Panc1 (cell line): ENCODE measurements at regions not wholly inside any gene's neighbourhood (a gene's known extent, or its start where the extent isn't known, plus 50 kb on each side); places are given as distances from the start of the nearest gene placed in this dataset.

Source experiments
- ATAC-seq: fragments of 200-7000 bp; cut with Tn5 transposase; 2 replicates; pipeline ENCODE4 v1.9.1; 2020; ENCODE audit warnings: mild to moderate bottlenecking, moderate library complexity
- BruUV-seq: library from RNA; stranded (reverse); fragments of 400-500 nt; replicated peaks from 2 replicates; lab custom pipeline; 2021; lab: Mats Ljungman, UMichigan
- CTCF ChIA-PET: fragments of 300-600 bp; sonication (Branson Sonifier 250); formaldehyde crosslinking; loops from one replicate; lab custom pipeline; 2022; ENCODE audit warnings: antibody characterized with exemption; lab: Charles Lee
- POLR2A ChIA-PET: fragments of 300-600 bp; sonication (Branson Sonifier 250); formaldehyde crosslinking; loops from one replicate; lab custom pipeline; 2022; ENCODE audit warnings: antibody characterized with exemption; lab: Charles Lee
- DNase-seq: peaks from one replicate; pipeline ENCODE4 v3.0.0-alpha.2; 2010; ENCODE audit warnings: low read depth, low spot score
- H3K27ac ChIP-seq: 2 replicates; pipeline ENCODE4 v1.5.1; 2011; ENCODE audit warnings: mild to moderate bottlenecking, low read length, inconsistent platforms
- H3K27me3 ChIP-seq: fragments of 200-500 bp; sonication (Bioruptor generic); 2 replicates; pipeline ENCODE4 v1.6.0; 2014; ENCODE audit warnings: low read length, inconsistent platforms; ENCODE audit not compliant: control insufficient read depth, insufficient read depth
- H3K36me3 ChIP-seq: fragments of 200-500 bp; sonication (Bioruptor generic); 2 replicates; pipeline ENCODE4 v1.5.1; 2014; ENCODE audit warnings: inconsistent platforms, mild to moderate bottlenecking, low read length, moderate library complexity; ENCODE audit not compliant: control insufficient read depth, insufficient read depth
- H3K4me1 ChIP-seq: 2 replicates; pipeline ENCODE4 v1.5.1; 2011; ENCODE audit warnings: inconsistent platforms, mild to moderate bottlenecking, low read length, moderate library complexity; ENCODE audit not compliant: control insufficient read depth, insufficient read depth
- H3K4me3 ChIP-seq, 2 experiments: 2 replicates each; pipeline ENCODE4 v1.5.1; 2011 to 2012; ENCODE audit warnings: low read depth in 2 of 2, low read length in 2 of 2, mild to moderate bottlenecking in 2 of 2, inconsistent platforms in 1 of 2, moderate library complexity in 1 of 2
- H3K9me3 ChIP-seq: fragments of 200-500 bp; sonication (Bioruptor generic); 2 replicates; pipeline ENCODE4 v1.5.1; 2014; ENCODE audit warnings: low read depth, mild to moderate bottlenecking, inconsistent platforms, low read length, moderate library complexity; ENCODE audit not compliant: control insufficient read depth, insufficient read depth
- POLR2AphosphoS5 ChIP-seq: IDR thresholded peaks from 2 replicates; pipeline ENCODE4 v1.6.1; 2012; ENCODE audit warnings: mild to moderate bottlenecking, low read depth, low read length, moderate library complexity
- SIN3A ChIP-seq: IDR thresholded peaks from 2 replicates; pipeline ENCODE4 v1.6.1; 2012; ENCODE audit warnings: low read depth, mild to moderate bottlenecking, low read length, moderate library complexity, borderline replicate concordance; ENCODE audit not compliant: insufficient read depth
- TCF7L2 ChIP-seq: IDR thresholded peaks from 2 replicates; pipeline ENCODE4 v1.6.1; 2011; ENCODE audit warnings: mild to moderate bottlenecking, low read depth, low read length, inconsistent platforms
- in situ Hi-C: cut with HindIII; loops from 2 replicates; pipeline ENCODE4 v1.10.0; 2016; ENCODE audit warnings: low sequenced_read_pairs, low pct_unique_long_range_greater_than_20kb
- intact Hi-C: fragments of 100-400 bp; cut with micrococcal nuclease; formaldehyde crosslinking; loops from one replicate; pipeline ENCODE4 v1.10.0; 2022; ENCODE audit not compliant: unreplicated experiment
- TF ChIP-seq, protein P1 (sequence below), 2 experiments: IDR thresholded peaks; 2 replicates each; pipeline ENCODE4 v1.6.1; 2011 to 2012; ENCODE audit warnings: low read depth in 2 of 2, control low read depth in 1 of 2, low read length in 1 of 2, mild to moderate bottlenecking in 1 of 2, moderate library complexity in 1 of 2; ENCODE audit not compliant: insufficient read depth in 1 of 2
- TF ChIP-seq, protein P2 (sequence below): fragments of 450-650 bp; IDR thresholded peaks from 2 replicates; pipeline ENCODE4 v1.5.1; 2017; ENCODE audit warnings: mild to moderate bottlenecking

DNA sequence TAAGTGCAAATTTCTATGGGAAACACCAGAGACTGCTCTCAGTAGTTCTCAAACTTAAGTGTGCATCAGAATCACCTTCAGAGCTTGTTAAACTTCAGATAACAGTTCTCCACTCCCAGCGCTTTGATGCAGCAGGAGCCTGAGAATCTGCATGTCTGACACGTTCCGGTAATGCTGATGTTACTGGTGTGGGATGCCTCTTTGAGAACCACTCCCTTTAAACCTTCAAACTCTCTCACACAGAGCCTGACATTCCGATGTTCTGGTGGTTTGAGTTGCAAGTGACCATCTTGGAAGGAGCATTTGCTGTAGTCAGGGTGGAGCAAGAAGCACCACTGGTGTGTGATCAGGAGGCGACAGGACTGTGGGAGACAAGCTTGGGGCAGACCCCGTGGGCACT, 57.9 kb downstream of the OTOR start:
- ATAC-seq (no peak), DNase-seq (no peak)
- no TSS peak for BruUV-seq
- in situ Hi-C loops: no loop called here
- Histone ChIP-seq H3K27me3 (peaks cover 31% of the 10 kb centered on the region), H3K4me3 (no peak overlapping the region), H3K4me1 (0 out of 2 replicates have a peak, but pooled peaks cover 3% of the 10 kb centered on the region), H3K27ac (no peak overlapping the region), H3K36me3 (no peaks in the 10 kb centered on the region), H3K9me3 (no peaks in the 10 kb centered on the region)
- intact Hi-C loops: loop anchor here (10.0 kb wide), 1 partner anchor 479 kb away; no protein-coding TSS in a partner anchor
- ChIA-PET CTCF (no interaction called here), POLR2A (no interaction called here)
- TF ChIP-seq, protein P1, sequence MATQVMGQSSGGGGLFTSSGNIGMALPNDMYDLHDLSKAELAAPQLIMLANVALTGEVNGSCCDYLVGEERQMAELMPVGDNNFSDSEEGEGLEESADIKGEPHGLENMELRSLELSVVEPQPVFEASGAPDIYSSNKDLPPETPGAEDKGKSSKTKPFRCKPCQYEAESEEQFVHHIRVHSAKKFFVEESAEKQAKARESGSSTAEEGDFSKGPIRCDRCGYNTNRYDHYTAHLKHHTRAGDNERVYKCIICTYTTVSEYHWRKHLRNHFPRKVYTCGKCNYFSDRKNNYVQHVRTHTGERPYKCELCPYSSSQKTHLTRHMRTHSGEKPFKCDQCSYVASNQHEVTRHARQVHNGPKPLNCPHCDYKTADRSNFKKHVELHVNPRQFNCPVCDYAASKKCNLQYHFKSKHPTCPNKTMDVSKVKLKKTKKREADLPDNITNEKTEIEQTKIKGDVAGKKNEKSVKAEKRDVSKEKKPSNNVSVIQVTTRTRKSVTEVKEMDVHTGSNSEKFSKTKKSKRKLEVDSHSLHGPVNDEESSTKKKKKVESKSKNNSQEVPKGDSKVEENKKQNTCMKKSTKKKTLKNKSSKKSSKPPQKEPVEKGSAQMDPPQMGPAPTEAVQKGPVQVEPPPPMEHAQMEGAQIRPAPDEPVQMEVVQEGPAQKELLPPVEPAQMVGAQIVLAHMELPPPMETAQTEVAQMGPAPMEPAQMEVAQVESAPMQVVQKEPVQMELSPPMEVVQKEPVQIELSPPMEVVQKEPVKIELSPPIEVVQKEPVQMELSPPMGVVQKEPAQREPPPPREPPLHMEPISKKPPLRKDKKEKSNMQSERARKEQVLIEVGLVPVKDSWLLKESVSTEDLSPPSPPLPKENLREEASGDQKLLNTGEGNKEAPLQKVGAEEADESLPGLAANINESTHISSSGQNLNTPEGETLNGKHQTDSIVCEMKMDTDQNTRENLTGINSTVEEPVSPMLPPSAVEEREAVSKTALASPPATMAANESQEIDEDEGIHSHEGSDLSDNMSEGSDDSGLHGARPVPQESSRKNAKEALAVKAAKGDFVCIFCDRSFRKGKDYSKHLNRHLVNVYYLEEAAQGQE (IDR thresholded peaks at IDR 0.05; ENCODE audit: insufficient read depth in 1 of 2, low read depth in 2 of 2, low read length in 1 of 2): no peak
- TF ChIP-seq, protein P2, sequence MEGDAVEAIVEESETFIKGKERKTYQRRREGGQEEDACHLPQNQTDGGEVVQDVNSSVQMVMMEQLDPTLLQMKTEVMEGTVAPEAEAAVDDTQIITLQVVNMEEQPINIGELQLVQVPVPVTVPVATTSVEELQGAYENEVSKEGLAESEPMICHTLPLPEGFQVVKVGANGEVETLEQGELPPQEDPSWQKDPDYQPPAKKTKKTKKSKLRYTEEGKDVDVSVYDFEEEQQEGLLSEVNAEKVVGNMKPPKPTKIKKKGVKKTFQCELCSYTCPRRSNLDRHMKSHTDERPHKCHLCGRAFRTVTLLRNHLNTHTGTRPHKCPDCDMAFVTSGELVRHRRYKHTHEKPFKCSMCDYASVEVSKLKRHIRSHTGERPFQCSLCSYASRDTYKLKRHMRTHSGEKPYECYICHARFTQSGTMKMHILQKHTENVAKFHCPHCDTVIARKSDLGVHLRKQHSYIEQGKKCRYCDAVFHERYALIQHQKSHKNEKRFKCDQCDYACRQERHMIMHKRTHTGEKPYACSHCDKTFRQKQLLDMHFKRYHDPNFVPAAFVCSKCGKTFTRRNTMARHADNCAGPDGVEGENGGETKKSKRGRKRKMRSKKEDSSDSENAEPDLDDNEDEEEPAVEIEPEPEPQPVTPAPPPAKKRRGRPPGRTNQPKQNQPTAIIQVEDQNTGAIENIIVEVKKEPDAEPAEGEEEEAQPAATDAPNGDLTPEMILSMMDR: no peak
- TF ChIP-seq SIN3A (no peak), POLR2AphosphoS5 (no peak), TCF7L2 (no peak)

DNA sequence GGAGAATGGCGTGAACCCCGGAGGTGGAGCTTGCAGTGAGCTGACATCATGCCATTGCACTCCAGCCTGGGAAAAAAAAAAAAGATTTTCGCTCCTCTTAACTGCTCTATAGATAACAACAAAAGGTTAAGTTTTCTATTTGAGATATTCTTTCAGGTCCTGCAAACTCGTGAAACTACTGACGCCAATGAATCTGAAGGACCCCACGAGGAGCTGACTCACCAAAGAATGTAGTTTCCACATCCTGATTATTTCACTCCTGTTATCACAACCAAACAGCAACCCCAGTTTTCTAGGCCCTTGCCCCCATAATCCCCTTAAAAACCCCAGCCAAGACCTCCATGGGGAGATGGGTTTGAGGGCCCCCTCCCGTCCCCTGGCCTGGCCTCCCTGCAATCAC, 58.7 kb downstream of the OTOR start:
- no peak for ATAC-seq
- BruUV-seq: no TSS peak
- in situ Hi-C loops: no loop called here
- no peak for DNase-seq
- ChIA-PET POLR2A (no interaction called here), CTCF (no interaction called here)
- intact Hi-C loops: loop anchor here (10.0 kb wide), 1 partner anchor 478 kb away; no protein-coding TSS in a partner anchor
- H3K36me3 ChIP-seq: no peaks in the 10 kb centered on the region
- no peaks in the 10 kb centered on the region for H3K9me3 ChIP-seq
- H3K4me3 ChIP-seq: no peak overlapping the region
- H3K4me1 ChIP-seq: 0 out of 2 replicates have a peak, but pooled peaks cover 3% of the 10 kb centered on the region
- peaks cover 31% of the 10 kb centered on the region for H3K27me3 ChIP-seq
- H3K27ac ChIP-seq: no peak overlapping the region
- TF ChIP-seq TCF7L2 (no peak), SIN3A (no peak), POLR2AphosphoS5 (no peak)
- TF ChIP-seq, protein P1 (IDR thresholded peaks at IDR 0.05; ENCODE audit: insufficient read depth in 1 of 2, low read depth in 2 of 2, low read length in 1 of 2): no peak
- TF ChIP-seq, protein P2: no peak
